Uterus (tissue), 3 donors: ENCODE measurements at regions not wholly inside any gene's neighbourhood (a gene's known extent, or its start where the extent isn't known, plus 50 kb on each side); places are given as distances from the start of the nearest gene placed in this dataset.

Experiments
- DNase-seq, 2 donors: peaks; one replicate each; pipeline ENCODE4 v3.0.0-alpha.2; 2019 to 2020
- H3K27ac ChIP-seq, 2 donors: fragments of 200-600 bp; sonication (generic); 1 replicate in 1 of 2; 2 replicates in 1 of 2; pipeline ENCODE4 v1.5.1; 2016 to 2018
- H3K27me3 ChIP-seq, 2 donors: fragments of 200-600 bp; sonication (generic); one replicate each; pipeline ENCODE4 v1.5.1; 2018 to 2019; ENCODE audit warnings: control low read depth in 1 of 2
- H3K36me3 ChIP-seq, 2 donors: fragments of 200-600 bp; sonication (generic); one replicate each; pipeline ENCODE4 v1.5.1; 2019; ENCODE audit warnings: control low read depth in 1 of 2
- H3K4me1 ChIP-seq, 2 donors: fragments of 200-600 bp; sonication (generic); one replicate each; pipeline ENCODE4 v1.5.1; 2018 to 2019; ENCODE audit warnings: control low read depth in 1 of 2
- H3K4me3 ChIP-seq, 2 donors: fragments of 200-600 bp; sonication (generic); 1 replicate in 1 of 2; 2 replicates in 1 of 2; pipeline ENCODE4 v1.5.1; 2018 to 2019; ENCODE audit warnings: mild to moderate bottlenecking in 1 of 2
- H3K9me3 ChIP-seq, 2 donors: fragments of 200-600 bp; sonication (generic); one replicate each; pipeline ENCODE4 v1.5.1; 2019; ENCODE audit warnings: control low read depth in 1 of 2
- POLR2A ChIP-seq, 2 donors: fragments of 450-650 bp; IDR thresholded peaks; one replicate each; pipeline ENCODE4 v1.6.1; 2016; ENCODE audit warnings: antibody characterized with exemption in 2 of 2, mild to moderate bottlenecking in 1 of 2, moderate library complexity in 1 of 2
- intact Hi-C: fragments of 100-400 bp; cut with DNase I; formaldehyde crosslinking; loops from one replicate; pipeline ENCODE4 v1.15.1; 2023; ENCODE audit warnings: low total_unique reads
- TF ChIP-seq, protein P1 (sequence below), 4 experiments: fragments of 200-600 bp in 2 of 4; fragments of 450-650 bp in 2 of 4; sonication (generic) in 2 of 4; IDR thresholded peaks; one replicate each; pipeline ENCODE4 v1.5.1; 2016 to 2019; ENCODE audit warnings: antibody characterized with exemption in 4 of 4, mild to moderate bottlenecking in 2 of 4, moderate library complexity in 1 of 4
- donor health status: DM: yes; HTN: yes; CAD: no.

GRCh38 chr15:98445315-98445714 is 203.0 kb upstream of the IGF1R start:
- Histone ChIP-seq H3K9me3 (no peaks in the 10 kb centered on the region), H3K27me3 (no peaks in the 10 kb centered on the region), H3K36me3 (no peaks in the 10 kb centered on the region), H3K27ac (no peak overlapping the region), H3K4me1 (no peaks in the 10 kb centered on the region), H3K4me3 (no peak overlapping the region)
- intact Hi-C loops: no loop called here
- DNase-seq: no peak
- TF ChIP-seq, protein P1, sequence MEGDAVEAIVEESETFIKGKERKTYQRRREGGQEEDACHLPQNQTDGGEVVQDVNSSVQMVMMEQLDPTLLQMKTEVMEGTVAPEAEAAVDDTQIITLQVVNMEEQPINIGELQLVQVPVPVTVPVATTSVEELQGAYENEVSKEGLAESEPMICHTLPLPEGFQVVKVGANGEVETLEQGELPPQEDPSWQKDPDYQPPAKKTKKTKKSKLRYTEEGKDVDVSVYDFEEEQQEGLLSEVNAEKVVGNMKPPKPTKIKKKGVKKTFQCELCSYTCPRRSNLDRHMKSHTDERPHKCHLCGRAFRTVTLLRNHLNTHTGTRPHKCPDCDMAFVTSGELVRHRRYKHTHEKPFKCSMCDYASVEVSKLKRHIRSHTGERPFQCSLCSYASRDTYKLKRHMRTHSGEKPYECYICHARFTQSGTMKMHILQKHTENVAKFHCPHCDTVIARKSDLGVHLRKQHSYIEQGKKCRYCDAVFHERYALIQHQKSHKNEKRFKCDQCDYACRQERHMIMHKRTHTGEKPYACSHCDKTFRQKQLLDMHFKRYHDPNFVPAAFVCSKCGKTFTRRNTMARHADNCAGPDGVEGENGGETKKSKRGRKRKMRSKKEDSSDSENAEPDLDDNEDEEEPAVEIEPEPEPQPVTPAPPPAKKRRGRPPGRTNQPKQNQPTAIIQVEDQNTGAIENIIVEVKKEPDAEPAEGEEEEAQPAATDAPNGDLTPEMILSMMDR (IDR thresholded peaks at IDR 0.05): no peak
- no peak for TF ChIP-seq POLR2A (IDR thresholded peaks at IDR 0.05)

DNA sequence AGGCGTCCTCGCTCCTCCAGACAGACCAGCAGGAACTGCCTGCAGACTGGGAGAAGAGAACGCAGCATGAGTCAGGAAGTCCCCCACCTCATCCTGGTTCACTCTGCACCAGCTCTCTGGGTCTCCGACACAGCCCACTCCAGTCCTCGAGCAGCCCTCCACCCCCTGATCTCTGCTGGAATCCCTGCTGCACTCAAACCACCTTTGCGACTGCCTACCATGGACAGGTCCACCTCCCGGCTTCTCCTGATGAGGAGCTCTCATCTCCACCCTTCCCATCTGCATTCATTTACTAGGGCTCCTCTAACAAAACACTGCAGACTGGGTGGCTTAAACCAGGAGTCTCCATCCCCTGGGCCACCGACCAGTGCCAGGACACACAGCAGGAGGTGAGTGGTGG is 202.3 kb upstream of the IGF1R start:
- Histone ChIP-seq H3K27ac (no peak overlapping the region), H3K36me3 (no peaks in the 10 kb centered on the region), H3K4me1 (no peaks in the 10 kb centered on the region), H3K4me3 (no peak overlapping the region), H3K27me3 (no peaks in the 10 kb centered on the region), H3K9me3 (no peaks in the 10 kb centered on the region)
- DNase-seq: no peak
- intact Hi-C loops: no loop called here
- no peak for TF ChIP-seq POLR2A (IDR thresholded peaks at IDR 0.05)
- TF ChIP-seq, protein P1 (IDR thresholded peaks at IDR 0.05): no peak

DNA sequence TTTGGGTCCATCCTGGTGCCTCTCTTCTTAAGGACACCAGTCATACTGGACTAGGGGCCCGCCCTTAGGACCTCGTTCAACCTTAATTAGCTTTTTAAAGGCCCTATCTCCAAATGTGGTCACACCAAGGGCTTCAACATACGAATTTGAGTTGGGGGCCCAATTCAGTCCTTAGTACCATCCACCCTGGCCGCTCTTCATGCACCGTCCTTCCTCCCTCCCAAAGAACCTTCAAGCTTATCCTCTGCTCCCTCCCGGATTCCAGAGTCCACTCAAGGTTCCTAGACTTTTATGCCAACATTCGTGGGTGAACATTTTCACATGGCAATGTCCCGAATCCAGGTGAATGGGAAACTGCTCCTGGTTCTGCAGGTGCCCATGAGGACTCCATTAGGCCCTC is 201.3 kb upstream of the IGF1R start:
- Histone ChIP-seq H3K27me3 (no peaks in the 10 kb centered on the region), H3K4me3 (no peak overlapping the region), H3K9me3 (no peaks in the 10 kb centered on the region), H3K36me3 (no peaks in the 10 kb centered on the region), H3K4me1 (no peaks in the 10 kb centered on the region), H3K27ac (no peak overlapping the region)
- intact Hi-C loops: no loop called here
- DNase-seq: no peak
- TF ChIP-seq, protein P1 (IDR thresholded peaks at IDR 0.05): no peak
- no peak for TF ChIP-seq POLR2A (IDR thresholded peaks at IDR 0.05)

GRCh38 chr15:98451236-98451635 is 197.1 kb upstream of the IGF1R start:
- TF ChIP-seq, protein P1 (IDR thresholded peaks at IDR 0.05): no peak
- TF ChIP-seq POLR2A (IDR thresholded peaks at IDR 0.05): no peak
- intact Hi-C loops: no loop called here
- H3K27me3 ChIP-seq: no peaks in the 10 kb centered on the region
- H3K9me3 ChIP-seq: no peaks in the 10 kb centered on the region
- no peak overlapping the region for H3K4me3 ChIP-seq
- no peaks in the 10 kb centered on the region for H3K36me3 ChIP-seq
- no peaks in the 10 kb centered on the region for H3K4me1 ChIP-seq
- H3K27ac ChIP-seq: no peak overlapping the region
- DNase-seq: no peak

DNA sequence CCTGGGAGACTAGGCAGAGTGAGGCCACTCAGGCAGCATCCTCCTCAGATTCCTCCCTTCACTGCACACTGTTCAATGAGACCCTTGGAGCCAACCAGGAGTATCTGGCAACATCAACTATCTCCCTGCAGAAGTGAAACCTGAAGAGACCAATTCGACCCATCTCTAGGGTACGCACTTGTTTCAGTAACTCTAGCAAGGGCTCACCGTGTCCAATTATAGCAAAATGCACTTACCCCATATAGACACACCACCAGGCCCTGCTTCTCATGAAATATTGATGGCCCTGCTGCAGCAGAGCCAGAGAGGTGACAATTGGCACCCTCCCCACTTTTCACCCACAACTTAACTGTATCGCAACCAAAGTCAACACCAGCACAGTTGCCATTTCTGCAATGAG is 196.1 kb upstream of the IGF1R start:
- Histone ChIP-seq H3K4me3 (no peak overlapping the region), H3K4me1 (no peaks in the 10 kb centered on the region), H3K27me3 (no peaks in the 10 kb centered on the region), H3K9me3 (no peaks in the 10 kb centered on the region), H3K27ac (no peak overlapping the region), H3K36me3 (no peaks in the 10 kb centered on the region)
- no peak for TF ChIP-seq POLR2A (IDR thresholded peaks at IDR 0.05)
- TF ChIP-seq, protein P1 (IDR thresholded peaks at IDR 0.05): no peak
- intact Hi-C loops: no loop called here
- no peak for DNase-seq
